Hypothalamus (tissue), 51 donors: ENCODE measurements at regions not wholly inside any gene's neighbourhood (a gene's known extent, or its start where the extent isn't known, plus 50 kb on each side); places are given as distances from the start of the nearest gene placed in this dataset.

Experiments
- DNase-seq, 51 donors: peaks; one replicate each; lab custom pipeline; 2025; lab: John Stamatoyannopoulos, UW

GRCh38 chr11:98834776-98835175, 186.0 kb upstream of the CNTN5 start:
- DNase-seq: no peak

DNA sequence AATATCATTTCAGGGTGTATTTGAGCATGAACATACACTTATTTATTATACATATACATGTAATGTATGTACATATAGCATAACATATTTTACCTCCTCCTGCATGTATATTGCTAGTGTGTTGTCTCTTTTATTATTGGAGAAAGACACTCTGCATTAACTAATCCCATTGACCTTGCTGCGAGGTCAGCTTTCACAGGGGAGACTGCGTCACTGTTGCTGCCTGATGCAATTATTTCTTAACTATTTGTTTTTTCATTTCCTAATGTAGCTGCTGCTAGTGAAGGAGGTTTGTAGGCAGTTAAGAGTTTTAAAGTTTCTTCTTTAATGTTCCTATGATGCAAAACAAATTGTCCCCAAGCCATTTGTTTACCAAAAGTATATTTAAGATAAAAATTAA, 185.4 kb upstream of the CNTN5 start:
- no peak for DNase-seq

DNA sequence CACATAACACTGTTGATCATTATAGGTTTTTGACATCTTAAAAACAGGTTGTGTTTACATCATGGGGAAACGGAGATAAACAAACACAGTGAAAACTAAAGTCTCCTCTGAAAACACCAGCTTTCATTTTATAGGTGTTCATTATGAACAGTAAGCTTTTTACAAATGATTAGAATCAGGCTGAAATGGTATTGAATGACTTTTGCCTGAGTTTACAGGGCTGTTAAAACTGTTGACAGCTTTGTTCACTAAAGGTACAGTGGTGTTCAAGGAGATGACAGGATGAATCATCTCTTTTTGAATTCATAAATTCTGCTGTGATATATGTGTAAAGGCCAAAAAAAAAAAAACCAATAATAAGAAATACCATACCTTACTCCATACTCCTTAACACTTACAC, 184.6 kb upstream of the CNTN5 start:
- no peak for DNase-seq

DNA sequence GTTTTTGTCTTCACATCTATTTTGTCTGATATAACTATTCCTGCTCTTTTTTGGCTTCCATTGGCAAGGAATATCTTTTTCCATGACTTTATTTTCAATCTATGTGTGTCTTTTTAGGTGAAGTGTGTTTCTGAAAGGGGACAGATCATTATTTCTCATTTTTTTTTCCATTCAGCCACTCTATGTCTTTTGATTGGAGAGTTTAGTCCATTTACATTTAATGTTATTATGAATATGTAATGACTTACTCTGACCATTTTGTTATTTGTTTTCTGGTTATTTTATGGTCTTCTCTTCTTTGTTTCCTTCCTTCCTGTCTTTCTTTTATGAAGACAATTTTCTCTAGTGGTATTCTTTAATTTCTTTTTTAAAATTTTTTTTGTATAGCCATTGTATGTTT, 178.6 kb upstream of the CNTN5 start:
- DNase-seq: no peak

- no peak for DNase-seq
Observed at GRCh38 chr11:98862169-98862568, 158.6 kb upstream of the CNTN5 start.

- DNase-seq: no peak
Observed at GRCh38 chr11:98871690-98872089, 149.1 kb upstream of the CNTN5 start.

DNA sequence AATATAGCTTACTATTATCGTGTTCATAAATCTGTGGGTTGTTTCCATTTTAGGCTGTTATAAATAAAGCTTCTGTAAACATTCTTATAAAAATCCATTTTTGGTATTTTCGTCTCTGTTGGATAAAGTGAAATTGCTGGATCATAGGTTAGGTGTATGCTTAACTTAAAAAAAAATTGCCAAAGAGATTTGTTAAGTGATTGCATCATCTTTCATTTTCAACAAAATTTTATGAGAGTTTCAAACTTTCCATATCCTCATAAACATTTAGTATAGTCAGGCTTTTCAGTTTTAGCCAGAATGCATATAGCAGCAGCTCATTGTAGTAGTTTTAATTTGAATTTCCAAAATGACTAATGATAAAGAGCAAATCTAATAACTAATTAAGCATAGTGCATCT, 146.7 kb upstream of the CNTN5 start:
- no peak for DNase-seq

DNA sequence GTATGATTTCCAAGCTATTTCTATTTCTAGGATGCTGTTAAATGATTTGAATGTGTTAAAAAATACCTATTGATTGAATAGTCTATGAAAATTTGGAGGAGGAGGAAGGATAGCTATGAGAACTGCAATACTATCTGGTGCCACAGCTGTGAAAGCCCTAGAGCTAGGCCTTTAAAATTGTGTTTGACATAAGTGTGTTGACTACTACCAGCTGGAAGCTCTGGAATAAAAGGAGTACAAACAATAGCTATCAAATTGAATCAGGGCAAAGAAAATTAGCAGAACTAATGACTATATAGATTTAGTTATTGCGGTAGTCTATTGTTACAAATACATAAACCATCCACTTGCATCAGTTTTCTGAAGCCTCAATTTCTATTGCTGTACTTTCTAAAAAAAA, 124.8 kb upstream of the CNTN5 start:
- DNase-seq: no peak

GRCh38 chr11:98940913-98941312, 79.8 kb upstream of the CNTN5 start:
- DNase-seq: no peak

- no peak for DNase-seq
Observed at GRCh38 chr11:98944461-98944860, 76.3 kb upstream of the CNTN5 start.

DNA sequence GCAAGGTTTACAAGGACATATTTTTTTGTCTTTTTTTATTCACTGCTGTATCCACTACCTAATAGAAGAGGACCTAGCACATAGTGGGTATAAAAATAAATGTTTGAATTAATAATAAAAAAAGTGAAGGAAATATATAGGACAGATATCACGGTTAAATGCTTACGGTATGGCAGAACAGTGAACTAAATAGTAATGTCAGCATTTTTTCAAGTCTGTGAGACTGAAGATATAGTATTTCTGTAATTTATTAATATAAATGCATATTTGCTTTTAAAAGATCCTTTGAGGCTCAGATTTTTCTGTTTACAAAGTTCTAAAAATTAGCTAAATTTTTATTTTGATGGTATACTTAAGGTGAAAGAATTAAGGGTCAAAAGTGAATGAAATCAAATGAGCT, 68.6 kb upstream of the CNTN5 start:
- DNase-seq: no peak

- DNase-seq: no peak
Observed at GRCh38 chr11:98955551-98955950, 65.2 kb upstream of the CNTN5 start.

DNA sequence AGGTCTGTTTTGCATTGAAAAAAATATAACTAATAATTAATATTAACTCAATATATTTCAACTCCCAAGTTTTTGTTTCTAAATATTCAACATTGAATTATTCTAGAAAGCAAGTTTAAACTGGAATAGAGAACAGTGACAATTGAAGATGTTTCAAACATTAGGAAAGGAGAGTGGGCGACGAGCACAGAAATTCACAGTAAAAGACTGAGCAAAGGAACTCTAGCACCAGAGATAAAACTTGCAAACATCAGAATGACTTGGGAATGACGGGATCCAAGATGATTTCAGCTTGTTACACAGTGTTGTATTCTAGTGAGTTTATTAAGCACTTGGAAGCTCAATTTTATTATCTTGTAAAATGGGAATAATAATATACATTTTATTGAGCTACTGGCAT, 56.6 kb upstream of the CNTN5 start:
- DNase-seq: no peak

GRCh38 chr11:98965358-98965757, 55.4 kb upstream of the CNTN5 start:
- no peak for DNase-seq

DNA sequence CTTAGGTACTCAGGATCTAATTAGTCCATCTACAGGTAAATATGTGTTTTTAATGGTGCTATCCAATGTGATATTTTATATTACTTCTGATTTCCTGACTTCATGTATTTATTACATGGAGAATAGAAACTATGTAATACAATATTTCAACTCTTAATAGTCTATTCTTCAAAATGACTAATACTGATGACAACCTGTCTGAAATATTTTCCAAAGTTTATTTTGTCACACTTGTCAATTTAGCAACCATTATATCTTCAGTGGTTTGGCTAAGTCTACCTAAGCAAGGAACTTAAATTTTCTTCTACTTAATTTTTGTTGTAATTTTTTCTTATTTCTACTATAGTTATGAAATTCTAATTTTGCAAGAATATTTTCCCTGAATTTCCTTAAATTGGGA, 55.0 kb upstream of the CNTN5 start:
- no peak for DNase-seq

DNA sequence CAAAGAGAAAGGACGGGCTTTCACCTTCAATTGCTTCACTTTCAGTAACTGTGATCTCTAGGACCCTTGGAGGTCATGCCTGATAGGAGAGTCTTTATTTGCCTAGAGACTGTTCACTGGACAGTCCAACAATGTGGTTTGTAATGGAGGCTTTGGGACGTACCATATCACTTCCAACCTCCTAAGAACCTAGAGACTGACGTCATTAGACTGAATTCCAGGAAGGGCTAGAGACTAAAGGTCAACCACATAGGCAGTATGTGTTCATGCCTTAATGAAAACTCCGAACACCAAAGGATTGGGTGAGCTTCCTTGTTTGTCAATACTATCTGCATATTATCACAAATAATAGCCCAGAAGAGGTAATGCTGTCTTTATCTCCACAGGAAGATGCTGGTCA, 53.7 kb upstream of the CNTN5 start:
- DNase-seq: no peak
